IMR-90 (cell line): ENCODE measurements at regions not wholly inside any gene's neighbourhood (a gene's known extent, or its start where the extent isn't known, plus 50 kb on each side); places are given as distances from the start of the nearest gene placed in this dataset.

ENCODE experiments used
- NFE2L2 ChIP-seq: fragments of 150-350 bp; IDR thresholded peaks from 2 replicates; pipeline ENCODE4 v1.6.1; 2016; ENCODE audit warnings: low read depth, mild to moderate bottlenecking, low read length
- RAD21 ChIP-seq: IDR thresholded peaks from 2 replicates; pipeline ENCODE4 v1.6.1; 2012; ENCODE audit warnings: low read length, improper control_type of control experiment
- TF ChIP-seq, protein P1 (sequence below): conservative IDR thresholded peaks from 2 replicates; pipeline ENCODE4 v1.5.1; 2012; ENCODE audit warnings: mild to moderate bottlenecking, low read depth, low read length, improper control_type of control experiment

DNA sequence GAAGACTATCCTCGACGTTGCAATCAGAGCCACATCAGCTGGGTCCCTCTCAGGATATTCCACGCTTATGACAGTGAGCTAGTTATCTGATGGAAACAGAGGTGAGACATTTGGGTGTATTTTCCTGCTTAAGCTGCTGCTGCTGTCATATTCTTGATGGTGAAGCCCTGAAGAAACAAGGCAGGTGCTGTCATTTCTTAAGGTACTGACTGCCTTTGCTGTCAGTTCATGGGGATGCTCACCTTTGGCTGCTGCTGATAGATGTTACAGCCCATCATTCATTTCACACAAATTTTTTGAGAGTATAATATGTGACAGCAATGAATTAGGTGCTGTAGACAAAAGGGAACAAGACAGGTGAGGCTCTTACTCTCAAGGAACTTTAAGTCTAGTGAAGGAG, 577.4 kb downstream of the LMO4 start:
- no peak for TF ChIP-seq NFE2L2
- TF ChIP-seq RAD21: no peak
- TF ChIP-seq, protein P1, sequence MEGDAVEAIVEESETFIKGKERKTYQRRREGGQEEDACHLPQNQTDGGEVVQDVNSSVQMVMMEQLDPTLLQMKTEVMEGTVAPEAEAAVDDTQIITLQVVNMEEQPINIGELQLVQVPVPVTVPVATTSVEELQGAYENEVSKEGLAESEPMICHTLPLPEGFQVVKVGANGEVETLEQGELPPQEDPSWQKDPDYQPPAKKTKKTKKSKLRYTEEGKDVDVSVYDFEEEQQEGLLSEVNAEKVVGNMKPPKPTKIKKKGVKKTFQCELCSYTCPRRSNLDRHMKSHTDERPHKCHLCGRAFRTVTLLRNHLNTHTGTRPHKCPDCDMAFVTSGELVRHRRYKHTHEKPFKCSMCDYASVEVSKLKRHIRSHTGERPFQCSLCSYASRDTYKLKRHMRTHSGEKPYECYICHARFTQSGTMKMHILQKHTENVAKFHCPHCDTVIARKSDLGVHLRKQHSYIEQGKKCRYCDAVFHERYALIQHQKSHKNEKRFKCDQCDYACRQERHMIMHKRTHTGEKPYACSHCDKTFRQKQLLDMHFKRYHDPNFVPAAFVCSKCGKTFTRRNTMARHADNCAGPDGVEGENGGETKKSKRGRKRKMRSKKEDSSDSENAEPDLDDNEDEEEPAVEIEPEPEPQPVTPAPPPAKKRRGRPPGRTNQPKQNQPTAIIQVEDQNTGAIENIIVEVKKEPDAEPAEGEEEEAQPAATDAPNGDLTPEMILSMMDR: no peak
